Osteocyte (in vitro differentiated cells): ENCODE measurements at regions not wholly inside any gene's neighbourhood (a gene's known extent, or its start where the extent isn't known, plus 50 kb on each side); places are given as distances from the start of the nearest gene placed in this dataset.
A peak's percentile ranks its signal among the peaks of the same experiment; 100 is the strongest.

ENCODE experiments used
- DNase-seq: peaks from one replicate; pipeline ENCODE4 v3.0.0; 2021; ENCODE audit warnings: mixed read lengths; ENCODE audit not compliant: unreplicated experiment; ENCODE audit errors: extremely low spot score
- H3K27ac Mint-ChIP-seq: one replicate; pipeline ENCODE4 v1.8.0; 2021; ENCODE audit warnings: mild to moderate bottlenecking, mixed read lengths; ENCODE audit not compliant: unreplicated experiment
- H3K27me3 Mint-ChIP-seq: one replicate; pipeline ENCODE4 v1.8.0; 2021; ENCODE audit warnings: mixed read lengths; ENCODE audit not compliant: unreplicated experiment
- H3K36me3 Mint-ChIP-seq: one replicate; pipeline ENCODE4 v1.8.0; 2021; ENCODE audit warnings: mixed read lengths; ENCODE audit not compliant: unreplicated experiment
- H3K4me1 Mint-ChIP-seq: one replicate; pipeline ENCODE4 v1.8.0; 2021; ENCODE audit warnings: mixed read lengths; ENCODE audit not compliant: unreplicated experiment
- H3K4me3 Mint-ChIP-seq: one replicate; pipeline ENCODE4 v1.8.0; 2021; ENCODE audit warnings: mild to moderate bottlenecking, moderate library complexity, mixed read lengths; ENCODE audit not compliant: unreplicated experiment
- H3K9me3 Mint-ChIP-seq: one replicate; pipeline ENCODE4 v1.8.0; 2021; ENCODE audit warnings: mixed read lengths; ENCODE audit not compliant: unreplicated experiment
- TF ChIP-seq, protein P1 (sequence below): fragments of 200-600 bp; sonication (generic); IDR thresholded peaks from 2 replicates; pipeline ENCODE4 v1.5.0; 2021; ENCODE audit warnings: antibody characterized with exemption, mild to moderate bottlenecking, moderate library complexity

DNA sequence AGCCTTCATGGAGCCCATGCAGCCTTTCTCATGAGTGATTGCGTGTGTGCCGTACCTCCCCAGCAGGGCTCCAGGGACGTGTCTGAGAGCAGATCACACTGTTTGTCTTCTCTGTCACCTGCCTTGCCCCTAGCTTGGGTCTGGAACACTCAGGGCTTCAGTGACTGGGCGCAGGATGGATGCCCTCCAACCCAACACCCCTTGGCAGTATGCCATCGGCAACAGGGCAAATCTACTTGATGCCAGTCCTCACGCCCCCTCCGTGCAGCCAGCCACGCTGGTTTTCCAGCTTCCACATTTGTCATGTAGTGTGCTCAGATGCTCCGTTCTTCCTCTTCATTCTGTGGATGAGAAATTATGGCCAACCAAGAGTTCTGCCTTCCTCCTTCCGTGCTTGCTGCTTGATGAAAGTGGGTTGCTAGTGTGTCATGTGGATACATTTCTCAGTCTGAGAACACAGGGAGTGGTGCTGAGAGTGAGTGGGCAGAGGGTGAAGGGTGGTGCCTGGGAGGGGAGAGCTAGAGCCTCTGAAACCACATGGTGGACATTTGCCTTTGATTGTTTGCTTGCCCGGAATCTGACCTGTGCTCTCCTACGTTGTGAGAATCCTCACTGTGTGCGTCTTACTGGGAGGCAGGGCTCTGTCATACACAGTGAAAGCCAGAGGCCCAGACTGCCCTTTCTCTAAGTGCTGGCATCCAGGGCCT is 97.2 kb downstream of the FAM43A start:
- TF ChIP-seq, protein P1, sequence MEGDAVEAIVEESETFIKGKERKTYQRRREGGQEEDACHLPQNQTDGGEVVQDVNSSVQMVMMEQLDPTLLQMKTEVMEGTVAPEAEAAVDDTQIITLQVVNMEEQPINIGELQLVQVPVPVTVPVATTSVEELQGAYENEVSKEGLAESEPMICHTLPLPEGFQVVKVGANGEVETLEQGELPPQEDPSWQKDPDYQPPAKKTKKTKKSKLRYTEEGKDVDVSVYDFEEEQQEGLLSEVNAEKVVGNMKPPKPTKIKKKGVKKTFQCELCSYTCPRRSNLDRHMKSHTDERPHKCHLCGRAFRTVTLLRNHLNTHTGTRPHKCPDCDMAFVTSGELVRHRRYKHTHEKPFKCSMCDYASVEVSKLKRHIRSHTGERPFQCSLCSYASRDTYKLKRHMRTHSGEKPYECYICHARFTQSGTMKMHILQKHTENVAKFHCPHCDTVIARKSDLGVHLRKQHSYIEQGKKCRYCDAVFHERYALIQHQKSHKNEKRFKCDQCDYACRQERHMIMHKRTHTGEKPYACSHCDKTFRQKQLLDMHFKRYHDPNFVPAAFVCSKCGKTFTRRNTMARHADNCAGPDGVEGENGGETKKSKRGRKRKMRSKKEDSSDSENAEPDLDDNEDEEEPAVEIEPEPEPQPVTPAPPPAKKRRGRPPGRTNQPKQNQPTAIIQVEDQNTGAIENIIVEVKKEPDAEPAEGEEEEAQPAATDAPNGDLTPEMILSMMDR = no peak
- no peaks in the 10 kb centered on the region for H3K36me3 Mint-ChIP-seq
- DNase-seq = no peak
- H3K27me3 Mint-ChIP-seq = peaks cover 4% of the 10 kb centered on the region
- peaks cover 27% of the 10 kb centered on the region for H3K4me1 Mint-ChIP-seq
- no peak overlapping the region for H3K4me3 Mint-ChIP-seq
- peak overlapping the region; percentile 52 for H3K27ac Mint-ChIP-seq
- no peaks in the 10 kb centered on the region for H3K9me3 Mint-ChIP-seq

DNA sequence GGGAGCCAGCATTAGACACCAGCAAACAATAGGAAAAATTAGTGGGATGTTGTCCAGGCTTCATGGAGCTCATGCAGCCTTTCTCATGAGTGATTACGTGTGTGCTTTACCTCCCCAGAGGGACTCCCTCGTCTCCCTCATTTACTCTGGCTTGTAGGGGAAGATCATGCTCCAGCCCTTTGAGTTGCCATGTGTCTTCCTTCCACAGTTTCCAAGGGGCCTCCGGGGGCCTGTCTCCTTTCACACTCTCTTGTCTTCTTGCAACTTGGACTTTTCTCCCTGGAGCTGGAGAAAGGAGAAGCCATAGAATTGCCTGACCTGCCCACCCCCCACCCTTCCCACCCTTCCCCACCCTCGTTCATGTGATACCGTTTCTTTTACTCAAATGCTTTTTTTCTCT is 98.7 kb downstream of the FAM43A start:
- Mint-ChIP-seq H3K4me1 (peaks cover 25% of the 10 kb centered on the region), H3K27ac (no peak overlapping the region), H3K4me3 (no peak overlapping the region), H3K36me3 (no peaks in the 10 kb centered on the region), H3K9me3 (no peaks in the 10 kb centered on the region), H3K27me3 (peaks cover 4% of the 10 kb centered on the region)
- DNase-seq = no peak
- TF ChIP-seq, protein P1 = no peak

GRCh38 chr3:194785315-194785714 is 99.6 kb downstream of the FAM43A start:
- no peaks in the 10 kb centered on the region for H3K9me3 Mint-ChIP-seq
- peaks cover 4% of the 10 kb centered on the region for H3K27me3 Mint-ChIP-seq
- no peak for DNase-seq
- no peak overlapping the region for H3K27ac Mint-ChIP-seq
- H3K36me3 Mint-ChIP-seq = no peaks in the 10 kb centered on the region
- H3K4me3 Mint-ChIP-seq = no peak overlapping the region
- peaks cover 15% of the 10 kb centered on the region for H3K4me1 Mint-ChIP-seq
- TF ChIP-seq, protein P1 = no peak

- Mint-ChIP-seq H3K27me3 (peaks cover 4% of the 10 kb centered on the region), H3K36me3 (no peaks in the 10 kb centered on the region), H3K27ac (no peak overlapping the region), H3K9me3 (no peaks in the 10 kb centered on the region), H3K4me3 (no peak overlapping the region), H3K4me1 (peaks cover 14% of the 10 kb centered on the region)
- TF ChIP-seq, protein P1 = no peak
- no peak for DNase-seq
Observed at GRCh38 chr3:194787072-194787471, 101.4 kb downstream of the FAM43A start.

DNA sequence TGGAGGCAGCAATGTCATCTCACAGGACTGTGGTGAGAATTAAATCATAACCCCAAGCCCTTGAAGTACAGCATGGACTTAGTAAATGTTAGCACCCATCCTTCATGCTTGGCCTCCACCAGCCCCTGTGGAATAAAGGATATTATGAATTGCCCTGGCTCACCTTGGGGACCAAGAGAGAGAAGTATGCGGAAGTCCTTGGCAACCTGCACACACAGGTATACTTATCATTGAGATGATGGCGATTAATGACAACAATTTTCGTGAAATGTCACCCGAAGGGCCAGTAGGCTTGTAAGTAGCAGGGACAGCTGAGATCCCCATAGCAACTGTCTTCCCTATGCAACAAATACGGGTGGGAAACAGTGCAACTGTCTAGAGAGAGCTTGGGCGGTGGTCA is 102.0 kb downstream of the FAM43A start:
- TF ChIP-seq, protein P1 = no peak
- H3K27ac Mint-ChIP-seq = no peak overlapping the region
- peaks cover 12% of the 10 kb centered on the region for H3K4me1 Mint-ChIP-seq

More for the DNA sequence above, 102.0 kb downstream of the FAM43A start:
- Mint-ChIP-seq H3K27me3 (peaks cover 4% of the 10 kb centered on the region), H3K4me3 (no peak overlapping the region), H3K36me3 (no peaks in the 10 kb centered on the region), H3K9me3 (no peaks in the 10 kb centered on the region)
- DNase-seq = no peak
